ENCODE measurements at regions not wholly inside any gene's neighbourhood (a gene's known extent, or its start where the extent isn't known, plus 50 kb on each side); places are given as distances from the start of the nearest gene placed in this dataset.

DNA sequence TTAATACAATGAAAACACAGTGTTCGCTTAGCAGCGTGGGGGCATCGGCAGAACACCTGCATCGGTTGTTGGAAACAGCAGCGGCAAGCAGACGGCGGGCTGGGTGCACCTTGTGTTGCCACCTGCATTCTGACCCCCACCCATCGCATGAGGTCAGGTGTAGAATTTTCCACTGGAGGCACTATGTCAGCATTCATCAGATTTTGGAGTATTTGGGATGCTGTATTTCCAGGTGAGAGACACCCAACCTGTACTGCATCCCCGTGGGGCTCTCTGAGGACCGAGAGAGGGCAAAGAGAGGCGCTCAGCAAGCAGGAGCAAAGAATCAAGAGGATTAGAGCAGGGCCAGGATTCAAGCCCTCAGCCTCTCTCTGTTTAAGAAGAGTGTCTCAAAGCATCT, 116.4 kb upstream of the MGMT start:
- H3K36me3 ChIP-seq (ENCODE audit: control insufficient read depth in 4 of 4, insufficient read depth in 3 of 4, low read depth in 1 of 4, low read length in 3 of 4), result no peaks in the 10 kb centered on the region
- no peak overlapping the region for H3K27ac ChIP-seq (ENCODE audit: low read depth in 1 of 2, low read length in 2 of 2)
- no peak for DNase-seq (ENCODE audit: low spot score)
- no peaks in the 10 kb centered on the region for H3K27me3 ChIP-seq (ENCODE audit: control insufficient read depth in 4 of 4, insufficient read depth in 4 of 4, low read length in 3 of 4)
- 87% methylated on average over 11 of the region's 11 CpGs for WGBS
- TF ChIP-seq SP1 (IDR thresholded peaks at IDR 0.05) (no peak), GABPA (IDR thresholded peaks at IDR 0.05 in 1 of 2, conservative IDR thresholded peaks at IDR 0.05 in 1 of 2) (no peak), FOXA2 (IDR thresholded peaks at IDR 0.05) (no peak), FOXA1 (IDR thresholded peaks at IDR 0.05) (no peak), RAD21 (IDR thresholded peaks at IDR 0.05) (no peak), ATF3 (IDR thresholded peaks at IDR 0.05) (no peak), TAF1 (conservative IDR thresholded peaks at IDR 0.05) (no peak), HNF4G (IDR thresholded peaks at IDR 0.05) (no peak), YY1 (IDR thresholded peaks at IDR 0.05) (no peak), EGR1 (IDR thresholded peaks at IDR 0.05; ENCODE audit: low read depth in 2 of 2) (no peak), CTCF (IDR thresholded peaks at IDR 0.05; ENCODE audit: low read depth, low read length, missing input control) (no peak), HNF4A (conservative IDR thresholded peaks at IDR 0.05) (no peak), NR2F2 (IDR thresholded peaks at IDR 0.05) (no peak)
- TF ChIP-seq, protein P1, sequence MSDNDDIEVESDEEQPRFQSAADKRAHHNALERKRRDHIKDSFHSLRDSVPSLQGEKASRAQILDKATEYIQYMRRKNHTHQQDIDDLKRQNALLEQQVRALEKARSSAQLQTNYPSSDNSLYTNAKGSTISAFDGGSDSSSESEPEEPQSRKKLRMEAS (IDR thresholded peaks at IDR 0.05), result no peak
- TF ChIP-seq, protein P2, sequence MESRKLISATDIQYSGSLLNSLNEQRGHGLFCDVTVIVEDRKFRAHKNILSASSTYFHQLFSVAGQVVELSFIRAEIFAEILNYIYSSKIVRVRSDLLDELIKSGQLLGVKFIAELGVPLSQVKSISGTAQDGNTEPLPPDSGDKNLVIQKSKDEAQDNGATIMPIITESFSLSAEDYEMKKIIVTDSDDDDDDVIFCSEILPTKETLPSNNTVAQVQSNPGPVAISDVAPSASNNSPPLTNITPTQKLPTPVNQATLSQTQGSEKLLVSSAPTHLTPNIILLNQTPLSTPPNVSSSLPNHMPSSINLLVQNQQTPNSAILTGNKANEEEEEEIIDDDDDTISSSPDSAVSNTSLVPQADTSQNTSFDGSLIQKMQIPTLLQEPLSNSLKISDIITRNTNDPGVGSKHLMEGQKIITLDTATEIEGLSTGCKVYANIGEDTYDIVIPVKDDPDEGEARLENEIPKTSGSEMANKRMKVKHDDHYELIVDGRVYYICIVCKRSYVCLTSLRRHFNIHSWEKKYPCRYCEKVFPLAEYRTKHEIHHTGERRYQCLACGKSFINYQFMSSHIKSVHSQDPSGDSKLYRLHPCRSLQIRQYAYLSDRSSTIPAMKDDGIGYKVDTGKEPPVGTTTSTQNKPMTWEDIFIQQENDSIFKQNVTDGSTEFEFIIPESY (IDR thresholded peaks at IDR 0.05), result no peak
- no peaks in the 10 kb centered on the region for H3K4me1 ChIP-seq (ENCODE audit: control insufficient read depth in 4 of 4, insufficient read depth in 4 of 4, low read length in 3 of 4)
- peaks cover 0 to 2% (median 0%) of the 10 kb centered on the region in 4 donors for H3K9me3 ChIP-seq (ENCODE audit: control insufficient read depth in 4 of 4, low read length in 3 of 4)
- H3K4me3 ChIP-seq (ENCODE audit: low read depth in 1 of 3, low read length in 3 of 3), result no peak overlapping the region
- H3K9ac ChIP-seq (ENCODE audit: low read depth in 1 of 2, low read length in 2 of 2), result no peak overlapping the region

DNA sequence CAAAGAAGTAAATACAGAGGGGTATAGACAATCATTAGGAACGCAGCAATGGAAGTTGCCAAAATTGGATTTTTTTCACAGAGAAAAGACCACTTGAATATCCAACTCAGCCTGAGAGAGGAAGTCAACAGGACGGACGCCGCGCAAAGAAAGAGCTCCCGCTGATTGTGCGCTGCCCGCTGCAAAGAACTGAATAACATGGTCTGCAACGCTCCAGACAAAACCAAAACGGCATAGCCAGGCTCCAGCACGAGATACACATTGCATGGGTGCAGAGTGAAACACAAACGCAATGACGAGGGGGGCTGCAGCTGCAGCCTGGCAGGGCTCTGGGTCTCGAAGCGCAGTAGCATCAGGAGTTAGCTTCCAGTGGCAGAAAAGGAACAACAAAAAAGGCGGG, 113.9 kb upstream of the MGMT start:
- peaks cover 3 to 8% (median 7%) of the 10 kb centered on the region in 4 donors for H3K9me3 ChIP-seq (ENCODE audit: control insufficient read depth in 4 of 4, low read length in 3 of 4)
- no peak overlapping the region for H3K4me3 ChIP-seq (ENCODE audit: low read depth in 1 of 3, low read length in 3 of 3)
- no peak overlapping the region for H3K27ac ChIP-seq (ENCODE audit: low read depth in 1 of 2, low read length in 2 of 2)
- no peaks in the 10 kb centered on the region for H3K4me1 ChIP-seq (ENCODE audit: control insufficient read depth in 4 of 4, insufficient read depth in 4 of 4, low read length in 3 of 4)
- WGBS, result 92% methylated on average over 16 of the region's 16 CpGs
- DNase-seq (ENCODE audit: low spot score), result no peak
- no peaks in the 10 kb centered on the region for H3K36me3 ChIP-seq (ENCODE audit: control insufficient read depth in 4 of 4, insufficient read depth in 3 of 4, low read depth in 1 of 4, low read length in 3 of 4)
- TF ChIP-seq, protein P1 (IDR thresholded peaks at IDR 0.05), result no peak
- TF ChIP-seq ATF3 (IDR thresholded peaks at IDR 0.05), result no peak
- TF ChIP-seq, protein P3, sequence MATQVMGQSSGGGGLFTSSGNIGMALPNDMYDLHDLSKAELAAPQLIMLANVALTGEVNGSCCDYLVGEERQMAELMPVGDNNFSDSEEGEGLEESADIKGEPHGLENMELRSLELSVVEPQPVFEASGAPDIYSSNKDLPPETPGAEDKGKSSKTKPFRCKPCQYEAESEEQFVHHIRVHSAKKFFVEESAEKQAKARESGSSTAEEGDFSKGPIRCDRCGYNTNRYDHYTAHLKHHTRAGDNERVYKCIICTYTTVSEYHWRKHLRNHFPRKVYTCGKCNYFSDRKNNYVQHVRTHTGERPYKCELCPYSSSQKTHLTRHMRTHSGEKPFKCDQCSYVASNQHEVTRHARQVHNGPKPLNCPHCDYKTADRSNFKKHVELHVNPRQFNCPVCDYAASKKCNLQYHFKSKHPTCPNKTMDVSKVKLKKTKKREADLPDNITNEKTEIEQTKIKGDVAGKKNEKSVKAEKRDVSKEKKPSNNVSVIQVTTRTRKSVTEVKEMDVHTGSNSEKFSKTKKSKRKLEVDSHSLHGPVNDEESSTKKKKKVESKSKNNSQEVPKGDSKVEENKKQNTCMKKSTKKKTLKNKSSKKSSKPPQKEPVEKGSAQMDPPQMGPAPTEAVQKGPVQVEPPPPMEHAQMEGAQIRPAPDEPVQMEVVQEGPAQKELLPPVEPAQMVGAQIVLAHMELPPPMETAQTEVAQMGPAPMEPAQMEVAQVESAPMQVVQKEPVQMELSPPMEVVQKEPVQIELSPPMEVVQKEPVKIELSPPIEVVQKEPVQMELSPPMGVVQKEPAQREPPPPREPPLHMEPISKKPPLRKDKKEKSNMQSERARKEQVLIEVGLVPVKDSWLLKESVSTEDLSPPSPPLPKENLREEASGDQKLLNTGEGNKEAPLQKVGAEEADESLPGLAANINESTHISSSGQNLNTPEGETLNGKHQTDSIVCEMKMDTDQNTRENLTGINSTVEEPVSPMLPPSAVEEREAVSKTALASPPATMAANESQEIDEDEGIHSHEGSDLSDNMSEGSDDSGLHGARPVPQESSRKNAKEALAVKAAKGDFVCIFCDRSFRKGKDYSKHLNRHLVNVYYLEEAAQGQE (IDR thresholded peaks at IDR 0.05), result no peak
- no peak for TF ChIP-seq RAD21 (IDR thresholded peaks at IDR 0.05)
- TF ChIP-seq GABPA (IDR thresholded peaks at IDR 0.05 in 1 of 2, conservative IDR thresholded peaks at IDR 0.05 in 1 of 2), result no peak
- TF ChIP-seq CTCF (IDR thresholded peaks at IDR 0.05; ENCODE audit: low read depth, low read length, missing input control), result no peak
- no peak for TF ChIP-seq NR2F2 (IDR thresholded peaks at IDR 0.05)
- no peak for TF ChIP-seq SP1 (IDR thresholded peaks at IDR 0.05)
- no peak for TF ChIP-seq HNF4G (IDR thresholded peaks at IDR 0.05)
- no peak for TF ChIP-seq HNF4A (conservative IDR thresholded peaks at IDR 0.05)
- TF ChIP-seq FOXA1 (IDR thresholded peaks at IDR 0.05), result no peak
- no peak for TF ChIP-seq FOXA2 (IDR thresholded peaks at IDR 0.05)
- no peak for TF ChIP-seq RXRA (IDR thresholded peaks at IDR 0.05)
- no peak for TF ChIP-seq EGR1 (IDR thresholded peaks at IDR 0.05; ENCODE audit: low read depth in 2 of 2)
- no peak for TF ChIP-seq YY1 (IDR thresholded peaks at IDR 0.05)
- TF ChIP-seq JUND (IDR thresholded peaks at IDR 0.05), result no peak
- no peak for TF ChIP-seq TAF1 (conservative IDR thresholded peaks at IDR 0.05)
- TF ChIP-seq, protein P2 (IDR thresholded peaks at IDR 0.05), result no peak
- no peaks in the 10 kb centered on the region for H3K27me3 ChIP-seq (ENCODE audit: control insufficient read depth in 4 of 4, insufficient read depth in 4 of 4, low read length in 3 of 4)
- H3K9ac ChIP-seq (ENCODE audit: low read depth in 1 of 2, low read length in 2 of 2), result no peak overlapping the region

Measured in liver (tissue), 8 donors.